B cell (primary cell): ENCODE measurements at regions not wholly inside any gene's neighbourhood (a gene's known extent, or its start where the extent isn't known, plus 50 kb on each side); places are given as distances from the start of the nearest gene placed in this dataset.

ENCODE experiments used
- ATAC-seq: fragments of 200-7000 bp; cut with Tn5 transposase; one replicate; pipeline ENCODE4 v1.10.0; 2021; ENCODE audit warnings: low read depth, mild to moderate bottlenecking, moderate number of reproducible peaks, moderate library complexity
- CTCF ChIA-PET: fragments of 350-600 bp; sonication (Branson Sonifier 250); formaldehyde crosslinking; loops from one replicate; lab custom pipeline; 2021; ENCODE audit warnings: antibody characterized with exemption, inconsistent platforms; lab: Charles Lee
- POLR2A ChIA-PET: fragments of 350-600 bp; sonication (Branson Sonifier 250); formaldehyde crosslinking; loops from one replicate; lab custom pipeline; 2021; ENCODE audit warnings: antibody characterized with exemption; lab: Charles Lee
- DNase-seq: peaks from one replicate; pipeline ENCODE4 v3.0.0; 2013
- H2AFZ ChIP-seq: 2 replicates; pipeline ENCODE4 v1.6.1; 2012; ENCODE audit warnings: mild to moderate bottlenecking, low read depth, low read length; ENCODE audit not compliant: insufficient read depth, poor library complexity, severe bottlenecking
- H3K27ac ChIP-seq, 2 donors: 1 replicate in 1 of 2; 2 replicates in 1 of 2; pipeline ENCODE4 v1.5.1; 2012 to 2013; ENCODE audit warnings: low read length in 2 of 2, mild to moderate bottlenecking in 2 of 2, moderate library complexity in 1 of 2
- H3K27me3 ChIP-seq, 4 experiments: fragments of 200-600 bp in 1 of 4; sonication (generic) in 1 of 4; replicated peaks in 1 of 4; 1 replicate in 2 of 4; 2 replicates in 2 of 4; pipeline versions ENCODE4 v1.6.1 to v1.7.0; 2013 to 2016; ENCODE audit warnings: low read length in 3 of 4, mild to moderate bottlenecking in 2 of 4, mixed read lengths in 1 of 4, moderate library complexity in 1 of 4; ENCODE audit not compliant: insufficient read depth in 4 of 4, control insufficient read depth in 3 of 4; ENCODE audit errors: control extremely low read depth in 1 of 4
- H3K36me3 ChIP-seq, 2 experiments: replicated peaks in 1 of 2; 1 replicate in 1 of 2; 2 replicates in 1 of 2; pipeline versions ENCODE4 v1.6.1 to v1.7.1; 2013; ENCODE audit warnings: low read length in 1 of 2; ENCODE audit not compliant: insufficient read depth in 2 of 2, control insufficient read depth in 1 of 2; ENCODE audit errors: control extremely low read depth in 1 of 2, extremely low read depth in 1 of 2
- H3K4me1 ChIP-seq, 2 donors: fragments of 200-600 bp in 1 of 2; sonication (generic) in 1 of 2; 1 replicate in 1 of 2; 2 replicates in 1 of 2; pipeline versions ENCODE4 v1.5.1 to v1.6.1; 2013 to 2017; ENCODE audit warnings: low read length in 2 of 2; ENCODE audit not compliant: control insufficient read depth in 2 of 2, insufficient read depth in 2 of 2
- H3K4me2 ChIP-seq: replicated peaks from 2 replicates; pipeline ENCODE3; 2012; ENCODE audit warnings: mild to moderate bottlenecking, low read depth, low read length; ENCODE audit not compliant: poor library complexity, severe bottlenecking
- H3K4me3 ChIP-seq, 5 experiments: fragments of 200-600 bp in 1 of 5; sonication (generic) in 1 of 5; 1 replicate in 3 of 5; 2 replicates in 2 of 5; pipeline versions ENCODE4 v1.5.1 to v1.7.0; 2011 to 2016; ENCODE audit warnings: low read length in 4 of 5, mild to moderate bottlenecking in 4 of 5, low read depth in 2 of 5, control low read depth in 1 of 5, moderate library complexity in 1 of 5; ENCODE audit not compliant: insufficient read depth in 1 of 5; ENCODE audit errors: control extremely low read depth in 1 of 5, extremely low read depth in 1 of 5
- H3K79me2 ChIP-seq: fragments of 200-600 bp; sonication (generic); one replicate; pipeline ENCODE4 v1.6.0; 2016; ENCODE audit warnings: low read length; ENCODE audit not compliant: control insufficient read depth, insufficient read depth
- H3K9ac ChIP-seq: fragments of 200-600 bp; sonication (generic); 2 replicates; pipeline ENCODE4 v1.6.1; 2017; ENCODE audit warnings: mild to moderate bottlenecking, low read length, moderate library complexity
- H3K9me3 ChIP-seq, 3 donors: one replicate each; pipeline versions ENCODE4 v1.6.1 to v1.7.1; 2013; ENCODE audit warnings: low read length in 2 of 3; ENCODE audit not compliant: control insufficient read depth in 2 of 3, insufficient read depth in 1 of 3; ENCODE audit errors: control extremely low read depth in 1 of 3
- H4K20me1 ChIP-seq: 2 replicates; pipeline ENCODE4 v1.6.0; 2012; ENCODE audit warnings: mild to moderate bottlenecking, low read length; ENCODE audit not compliant: insufficient read depth, control insufficient read depth, poor library complexity, severe bottlenecking
- H3K27ac Mint-ChIP-seq: one replicate; pipeline ENCODE4 v1.8.0; 2021; ENCODE audit warnings: mixed read lengths
- H3K27me3 Mint-ChIP-seq: one replicate; pipeline ENCODE4 v1.8.0; 2021; ENCODE audit warnings: mixed read lengths
- H3K4me1 Mint-ChIP-seq: one replicate; pipeline ENCODE4 v1.8.0; 2021; ENCODE audit warnings: mixed read lengths
- H3K4me3 Mint-ChIP-seq: one replicate; pipeline ENCODE4 v1.8.0; 2021; ENCODE audit warnings: mixed read lengths
- H3K9me3 Mint-ChIP-seq: one replicate; pipeline ENCODE4 v1.8.0; 2022; ENCODE audit warnings: mixed read lengths; ENCODE audit not compliant: insufficient read depth
- EZH2 ChIP-seq: IDR thresholded peaks from 2 replicates; pipeline ENCODE4 v1.6.1; 2012; ENCODE audit warnings: borderline replicate concordance, low read depth, mild to moderate bottlenecking, moderate library complexity, low read length; ENCODE audit not compliant: insufficient read depth, poor library complexity, severe bottlenecking
- WGBS: methylation state at CpG from one replicate; pipeline ENCODE4 v1.1.5; 2013; ENCODE audit warnings: missing lambda C conversion rate; ENCODE audit not compliant: insufficient coverage; 5-methylcytosine and 5-hydroxymethylcytosine counted together
- intact Hi-C: fragments of 100-400 bp; cut with micrococcal nuclease; formaldehyde crosslinking; loops from one replicate; pipeline ENCODE4 v1.10.0; 2022
- TF ChIP-seq, protein P1 (sequence below): fragments of 200-600 bp; IDR thresholded peaks from one replicate; pipeline ENCODE4 v1.8.0; 2022; ENCODE audit warnings: antibody characterized with exemption, mild to moderate bottlenecking

DNA sequence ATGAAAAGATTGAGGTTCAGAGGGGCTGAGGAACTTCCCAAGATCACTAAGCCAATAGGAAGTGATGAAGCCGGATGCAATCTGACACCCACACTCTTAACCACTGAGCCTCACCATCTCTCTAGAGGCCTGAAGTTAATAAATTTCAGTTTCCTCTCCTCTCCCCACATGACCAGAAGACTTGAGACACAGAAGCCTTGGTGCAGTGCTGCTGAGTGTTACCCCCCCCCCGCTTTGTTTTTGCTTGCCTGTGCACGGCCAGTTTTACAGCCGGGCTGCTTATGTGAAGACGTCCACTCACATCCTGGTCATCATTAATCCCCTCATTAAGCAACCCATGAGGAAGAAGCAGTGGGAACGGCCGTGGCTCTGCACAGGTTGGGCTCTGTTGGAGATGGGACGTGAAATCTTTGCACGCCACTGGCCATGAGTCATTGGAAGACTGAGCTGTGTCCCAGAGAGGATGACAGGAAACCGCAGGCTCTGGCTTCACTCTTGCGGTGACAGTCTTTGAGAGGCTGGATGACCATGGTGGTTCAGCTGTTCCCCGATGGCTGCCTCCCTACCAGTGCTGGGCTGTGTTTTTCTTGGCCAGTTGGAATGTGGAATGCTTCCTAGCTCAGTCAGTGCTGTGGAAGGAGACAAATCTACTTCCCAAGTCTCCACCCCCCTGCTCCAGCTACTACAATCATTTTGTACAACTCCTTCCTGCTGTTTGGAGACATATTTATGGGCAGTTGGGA is 232.6 kb upstream of the LRTM1 start:
- no peak overlapping the region for H3K27ac Mint-ChIP-seq
- no peak overlapping the region for H3K9ac ChIP-seq
- POLR2A ChIA-PET, result no interaction called here
- no peak overlapping the region for H3K4me3 Mint-ChIP-seq
- no peaks in the 10 kb centered on the region for H3K4me1 ChIP-seq
- no peak overlapping the region for H3K4me2 ChIP-seq
- no peak overlapping the region for H2AFZ ChIP-seq
- peaks cover 0 to 4% (median 0%) of the 10 kb centered on the region in 3 donors for H3K9me3 ChIP-seq
- no peaks in the 10 kb centered on the region for H3K27me3 Mint-ChIP-seq
- ATAC-seq (no peak), DNase-seq (no peak)
- no peak overlapping the region for H3K4me3 ChIP-seq
- H3K27me3 ChIP-seq, result no peaks in the 10 kb centered on the region
- intact Hi-C loops, result no loop called here
- CTCF ChIA-PET, result no interaction called here
- no peaks in the 10 kb centered on the region for H3K4me1 Mint-ChIP-seq
- H3K27ac ChIP-seq, result no peak overlapping the region
- no peaks in the 10 kb centered on the region for H4K20me1 ChIP-seq
- 37% methylated on average over 10 of the region's 12 CpGs for WGBS
- H3K79me2 ChIP-seq, result no peaks in the 10 kb centered on the region
- no peaks in the 10 kb centered on the region for H3K36me3 ChIP-seq
- TF ChIP-seq, protein P1, sequence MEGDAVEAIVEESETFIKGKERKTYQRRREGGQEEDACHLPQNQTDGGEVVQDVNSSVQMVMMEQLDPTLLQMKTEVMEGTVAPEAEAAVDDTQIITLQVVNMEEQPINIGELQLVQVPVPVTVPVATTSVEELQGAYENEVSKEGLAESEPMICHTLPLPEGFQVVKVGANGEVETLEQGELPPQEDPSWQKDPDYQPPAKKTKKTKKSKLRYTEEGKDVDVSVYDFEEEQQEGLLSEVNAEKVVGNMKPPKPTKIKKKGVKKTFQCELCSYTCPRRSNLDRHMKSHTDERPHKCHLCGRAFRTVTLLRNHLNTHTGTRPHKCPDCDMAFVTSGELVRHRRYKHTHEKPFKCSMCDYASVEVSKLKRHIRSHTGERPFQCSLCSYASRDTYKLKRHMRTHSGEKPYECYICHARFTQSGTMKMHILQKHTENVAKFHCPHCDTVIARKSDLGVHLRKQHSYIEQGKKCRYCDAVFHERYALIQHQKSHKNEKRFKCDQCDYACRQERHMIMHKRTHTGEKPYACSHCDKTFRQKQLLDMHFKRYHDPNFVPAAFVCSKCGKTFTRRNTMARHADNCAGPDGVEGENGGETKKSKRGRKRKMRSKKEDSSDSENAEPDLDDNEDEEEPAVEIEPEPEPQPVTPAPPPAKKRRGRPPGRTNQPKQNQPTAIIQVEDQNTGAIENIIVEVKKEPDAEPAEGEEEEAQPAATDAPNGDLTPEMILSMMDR, result no peak
- TF ChIP-seq EZH2, result no peak
- H3K9me3 Mint-ChIP-seq, result peaks cover 3% of the 10 kb centered on the region

DNA sequence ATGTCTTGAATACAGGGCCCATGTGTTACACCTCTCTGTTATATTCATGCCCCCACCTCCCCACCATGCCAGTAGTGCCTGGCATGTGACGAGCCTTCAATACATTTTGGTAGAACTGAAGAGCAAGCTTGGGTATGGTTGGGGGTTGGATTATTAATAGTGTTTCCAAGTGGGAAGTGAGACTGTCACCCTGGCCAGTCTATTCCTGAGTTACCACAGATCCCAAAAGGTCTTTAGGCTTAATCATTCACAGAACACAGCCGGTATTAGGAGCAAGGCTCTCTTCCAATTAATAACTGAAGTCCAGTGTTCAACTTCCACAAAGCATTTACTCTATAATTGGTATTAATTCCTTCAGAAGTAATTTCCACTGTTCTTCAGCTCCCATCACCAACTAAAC is 231.9 kb upstream of the LRTM1 start:
- no peak for ATAC-seq
- H2AFZ ChIP-seq, result no peak overlapping the region
- no peak overlapping the region for H3K4me3 ChIP-seq
- H3K27me3 ChIP-seq, result no peaks in the 10 kb centered on the region
- H4K20me1 ChIP-seq, result no peaks in the 10 kb centered on the region
- H3K4me2 ChIP-seq, result no peak overlapping the region
- no peaks in the 10 kb centered on the region for H3K79me2 ChIP-seq
- no peak for TF ChIP-seq EZH2
- TF ChIP-seq, protein P1, result no peak
- ChIA-PET CTCF (no interaction called here), POLR2A (no interaction called here)
- intact Hi-C loops, result no loop called here
- WGBS, result no CpG with 5 or more reads among the region's 2 CpGs
- Mint-ChIP-seq H3K27ac (no peak overlapping the region), H3K4me1 (no peaks in the 10 kb centered on the region), H3K9me3 (peaks cover 3% of the 10 kb centered on the region), H3K4me3 (no peak overlapping the region), H3K27me3 (no peaks in the 10 kb centered on the region)
- no peak overlapping the region for H3K27ac ChIP-seq
- H3K36me3 ChIP-seq, result no peaks in the 10 kb centered on the region
- no peaks in the 10 kb centered on the region for H3K4me1 ChIP-seq
- H3K9ac ChIP-seq, result no peak overlapping the region
- H3K9me3 ChIP-seq, result peaks cover 0 to 4% (median 0%) of the 10 kb centered on the region in 3 donors
- no peak for DNase-seq
